ENCODE measurements at regions not wholly inside any gene's neighbourhood (a gene's known extent, or its start where the extent isn't known, plus 50 kb on each side); places are given as distances from the start of the nearest gene placed in this dataset.

DNA sequence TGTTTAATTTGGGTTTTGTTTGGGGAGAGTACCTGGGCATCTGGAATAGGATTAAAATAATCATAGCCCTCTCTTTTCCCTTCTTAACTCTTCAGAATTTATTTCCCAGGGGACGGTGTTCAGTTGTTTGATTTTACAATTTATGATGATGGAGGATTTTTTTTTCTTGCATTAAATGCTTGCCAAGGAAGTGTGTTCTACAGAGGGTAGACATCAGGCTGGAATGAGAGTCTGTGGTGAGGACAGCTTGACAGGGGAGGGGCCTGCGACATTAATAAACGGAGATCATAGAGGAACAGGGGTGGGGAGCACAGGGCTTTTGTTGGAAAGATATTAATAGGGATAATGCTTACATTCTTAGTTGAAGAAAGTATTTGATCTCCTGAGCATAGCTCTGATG, 297.5 kb downstream of the CLIC5 start:
- DNase-seq: no peak

DNA sequence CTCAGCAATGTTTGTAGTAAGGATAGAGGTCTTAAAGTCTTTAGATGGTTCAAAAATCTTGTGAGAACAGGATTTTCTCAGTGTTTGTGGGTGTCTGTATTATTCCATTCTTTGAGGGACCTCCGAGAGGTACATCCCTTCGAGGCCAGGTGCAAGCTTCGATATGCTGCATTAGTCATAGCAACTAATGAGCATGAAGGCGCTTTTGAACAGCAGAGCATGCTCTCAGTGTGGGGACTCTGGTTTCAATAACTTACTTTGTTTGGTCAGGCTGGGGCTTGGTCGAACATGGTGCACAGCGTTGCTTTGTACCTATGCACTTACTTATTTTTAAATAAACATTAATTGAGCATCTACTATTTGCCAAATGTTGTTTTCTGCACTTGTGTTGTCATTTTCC, 297.9 kb downstream of the CLIC5 start:
- Histone ChIP-seq H3K27ac (ENCODE audit: low read length) (no peak overlapping the region), H3K4me1 (ENCODE audit: low read length) (peaks cover 7% of the 10 kb centered on the region), H3K9me2 (replicated peaks; ENCODE audit: insufficient read depth, low read length) (no peaks in the 10 kb centered on the region), H3K4me2 (ENCODE audit: low read depth, low read length, poor library complexity, severe bottlenecking) (no peak overlapping the region), H2AFZ (ENCODE audit: low read length) (no peak overlapping the region), H3K27me3 (ENCODE audit: low read length) (no peaks in the 10 kb centered on the region), H3K9me3 (ENCODE audit: low read length) (no peaks in the 10 kb centered on the region), H3K79me2 (ENCODE audit: low read length) (no peaks in the 10 kb centered on the region), H3K9ac (ENCODE audit: low read length) (no peak overlapping the region), H4K20me1 (ENCODE audit: insufficient read depth, low read depth, low read length) (no peaks in the 10 kb centered on the region), H3K36me3 (ENCODE audit: insufficient read depth, low read length) (no peaks in the 10 kb centered on the region), H3K4me3 (ENCODE audit: low read length) (no peak overlapping the region)
- DNase-seq: no peak

More for the DNA sequence above, 297.5 kb downstream of the CLIC5 start:
- no peak overlapping the region for H3K27ac ChIP-seq (ENCODE audit: low read length)
- no peaks in the 10 kb centered on the region for H3K36me3 ChIP-seq (ENCODE audit: insufficient read depth, low read length)
- H2AFZ ChIP-seq (ENCODE audit: low read length): no peak overlapping the region
- H3K4me1 ChIP-seq (ENCODE audit: low read length): peaks cover 7% of the 10 kb centered on the region
- no peaks in the 10 kb centered on the region for H3K9me2 ChIP-seq (replicated peaks; ENCODE audit: insufficient read depth, low read length)
- no peak overlapping the region for H3K9ac ChIP-seq (ENCODE audit: low read length)
- no peaks in the 10 kb centered on the region for H4K20me1 ChIP-seq (ENCODE audit: insufficient read depth, low read depth, low read length)
- no peak overlapping the region for H3K4me2 ChIP-seq (ENCODE audit: low read depth, low read length, poor library complexity, severe bottlenecking)
- H3K4me3 ChIP-seq (ENCODE audit: low read length): no peak overlapping the region
- no peaks in the 10 kb centered on the region for H3K79me2 ChIP-seq (ENCODE audit: low read length)
- H3K27me3 ChIP-seq (ENCODE audit: low read length): no peaks in the 10 kb centered on the region
- no peaks in the 10 kb centered on the region for H3K9me3 ChIP-seq (ENCODE audit: low read length)

DNA sequence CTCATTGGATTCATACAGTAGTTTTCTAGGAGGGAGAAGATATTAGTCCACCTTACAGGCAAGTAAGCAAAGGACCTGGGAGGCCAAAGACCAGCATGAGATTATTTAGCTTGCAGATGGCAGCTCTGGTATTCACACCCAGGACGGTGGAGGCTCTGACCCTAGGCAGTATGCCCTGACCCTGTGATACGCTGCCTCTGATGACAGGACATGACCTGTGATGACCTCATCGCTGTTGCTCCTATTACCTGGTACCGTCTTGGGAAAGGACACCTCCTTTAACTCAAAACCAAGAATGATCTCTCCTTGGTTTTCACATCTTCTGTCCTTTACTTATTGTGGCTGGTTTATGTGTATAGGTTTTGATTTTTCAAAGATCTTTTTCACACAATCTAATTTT, 298.6 kb downstream of the CLIC5 start:
- Histone ChIP-seq H3K4me1 (ENCODE audit: low read length) (peaks cover 7% of the 10 kb centered on the region), H3K9me2 (replicated peaks; ENCODE audit: insufficient read depth, low read length) (no peaks in the 10 kb centered on the region), H3K36me3 (ENCODE audit: insufficient read depth, low read length) (no peaks in the 10 kb centered on the region), H2AFZ (ENCODE audit: low read length) (no peak overlapping the region), H3K9me3 (ENCODE audit: low read length) (no peaks in the 10 kb centered on the region), H3K4me2 (ENCODE audit: low read depth, low read length, poor library complexity, severe bottlenecking) (no peak overlapping the region), H3K27me3 (ENCODE audit: low read length) (no peaks in the 10 kb centered on the region), H3K9ac (ENCODE audit: low read length) (no peak overlapping the region), H3K79me2 (ENCODE audit: low read length) (no peaks in the 10 kb centered on the region), H4K20me1 (ENCODE audit: insufficient read depth, low read depth, low read length) (no peaks in the 10 kb centered on the region), H3K4me3 (ENCODE audit: low read length) (no peak overlapping the region), H3K27ac (ENCODE audit: low read length) (no peak overlapping the region)
- no peak for DNase-seq

DNA sequence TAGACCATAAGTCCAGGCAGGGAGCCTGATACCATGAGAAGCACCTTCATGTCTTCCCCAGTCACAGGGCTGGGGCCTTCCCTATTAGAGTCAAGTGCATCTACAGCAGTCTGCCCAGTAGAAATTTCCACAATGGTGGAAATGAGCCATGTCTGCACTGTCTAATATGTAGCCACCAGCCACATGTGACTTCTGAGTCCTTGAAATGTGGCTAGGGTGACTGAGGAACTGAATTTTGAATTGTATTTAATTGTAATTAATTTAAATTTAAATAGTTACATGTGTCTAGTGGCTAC, 300.2 kb downstream of the CLIC5 start:
- H3K4me2 ChIP-seq (ENCODE audit: low read depth, low read length, poor library complexity, severe bottlenecking): no peak overlapping the region

DNA sequence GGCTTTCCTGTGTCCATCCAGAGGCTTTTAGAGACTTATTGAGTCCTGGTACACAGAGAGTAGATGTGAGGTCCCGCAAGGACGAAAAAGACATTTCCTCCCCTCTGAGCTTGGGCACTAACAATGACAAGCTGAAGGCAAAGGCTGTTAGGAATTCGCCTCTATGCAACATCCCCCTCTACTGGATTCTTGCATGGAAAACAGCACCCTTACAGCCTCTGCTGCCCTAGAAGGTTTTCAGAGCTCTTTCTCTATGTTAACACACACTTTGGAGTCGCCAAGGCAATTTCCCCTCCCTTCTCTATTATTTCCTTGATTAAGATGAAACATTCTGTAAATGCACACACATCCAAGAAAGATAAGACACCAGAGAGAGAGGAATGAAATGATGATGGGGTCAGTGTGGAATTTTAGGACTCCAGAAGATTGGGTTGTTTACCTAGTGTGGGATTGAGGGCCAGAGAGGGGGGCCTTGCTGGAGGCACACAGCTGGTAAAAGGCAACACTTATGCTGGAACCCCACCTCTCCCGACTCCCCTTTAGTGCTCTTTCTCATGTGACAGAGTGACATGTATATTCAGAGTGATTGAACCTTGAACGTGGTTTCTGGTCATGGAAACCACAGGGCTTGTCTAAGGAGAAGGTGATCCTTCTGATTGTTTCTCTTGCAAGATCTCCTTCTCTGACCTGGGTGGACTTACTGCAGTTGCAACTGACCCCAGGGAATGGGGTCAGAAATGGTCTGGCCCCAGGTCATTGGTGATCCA, 300.7 kb downstream of the CLIC5 start:
- Histone ChIP-seq H3K4me3 (ENCODE audit: low read length) (no peak overlapping the region), H4K20me1 (ENCODE audit: insufficient read depth, low read depth, low read length) (no peaks in the 10 kb centered on the region), H3K79me2 (ENCODE audit: low read length) (no peaks in the 10 kb centered on the region), H3K36me3 (ENCODE audit: insufficient read depth, low read length) (no peaks in the 10 kb centered on the region), H3K9me3 (ENCODE audit: low read length) (no peaks in the 10 kb centered on the region), H3K4me1 (ENCODE audit: low read length) (peaks cover 17% of the 10 kb centered on the region), H3K27ac (ENCODE audit: low read length) (no peak overlapping the region), H3K9me2 (replicated peaks; ENCODE audit: insufficient read depth, low read length) (no peaks in the 10 kb centered on the region), H3K4me2 (ENCODE audit: low read depth, low read length, poor library complexity, severe bottlenecking) (no peak overlapping the region), H3K9ac (ENCODE audit: low read length) (no peak overlapping the region), H2AFZ (ENCODE audit: low read length) (no peak overlapping the region), H3K27me3 (ENCODE audit: low read length) (no peaks in the 10 kb centered on the region)
- DNase-seq: peak; percentile 88

More for the DNA sequence above, 300.2 kb downstream of the CLIC5 start:
- Histone ChIP-seq H4K20me1 (ENCODE audit: insufficient read depth, low read depth, low read length) (no peaks in the 10 kb centered on the region), H3K9me3 (ENCODE audit: low read length) (no peaks in the 10 kb centered on the region), H3K79me2 (ENCODE audit: low read length) (no peaks in the 10 kb centered on the region), H3K36me3 (ENCODE audit: insufficient read depth, low read length) (no peaks in the 10 kb centered on the region), H2AFZ (ENCODE audit: low read length) (no peak overlapping the region), H3K9ac (ENCODE audit: low read length) (no peak overlapping the region), H3K9me2 (replicated peaks; ENCODE audit: insufficient read depth, low read length) (no peaks in the 10 kb centered on the region), H3K27me3 (ENCODE audit: low read length) (no peaks in the 10 kb centered on the region), H3K4me1 (ENCODE audit: low read length) (peaks cover 12% of the 10 kb centered on the region), H3K27ac (ENCODE audit: low read length) (no peak overlapping the region), H3K4me3 (ENCODE audit: low read length) (no peak overlapping the region)
- DNase-seq: no peak

DNA sequence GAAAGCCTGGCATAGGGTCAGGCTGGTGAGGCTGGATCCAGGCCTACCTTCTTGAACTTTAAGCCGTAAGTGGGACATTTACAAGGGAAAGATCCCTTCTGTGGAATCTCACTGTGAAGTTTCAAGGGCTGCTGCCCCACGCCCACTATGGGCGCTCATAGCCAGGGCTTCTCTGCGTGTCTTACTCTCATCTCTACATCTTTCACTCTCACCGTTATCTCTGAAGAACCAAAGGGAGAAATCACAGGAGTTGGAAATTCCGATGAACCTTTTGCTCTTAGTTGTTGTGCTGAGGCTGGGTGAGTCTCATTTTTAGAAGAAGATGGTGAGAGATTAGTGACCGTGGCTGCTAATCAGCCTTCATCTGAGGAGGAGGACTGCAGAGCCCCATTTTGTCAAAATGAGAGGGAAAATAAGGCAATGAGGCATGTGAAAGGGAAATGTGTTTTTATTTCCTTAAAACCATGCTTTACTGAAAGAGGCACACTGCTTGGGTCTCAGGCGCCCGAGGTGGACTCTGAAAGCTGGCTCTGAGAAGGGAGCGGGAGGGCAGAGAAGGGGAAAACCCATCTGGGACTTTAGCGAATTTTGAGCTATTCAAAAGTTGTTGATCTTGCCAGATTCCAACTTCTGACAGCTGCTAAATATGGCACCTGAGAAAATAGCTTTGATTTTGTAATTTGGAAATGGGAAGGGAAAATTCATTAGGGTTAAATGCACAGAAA, 301.5 kb downstream of the CLIC5 start:
- Histone ChIP-seq H3K9me3 (ENCODE audit: low read length) (no peaks in the 10 kb centered on the region), H3K4me3 (ENCODE audit: low read length) (no peak overlapping the region), H3K9ac (ENCODE audit: low read length) (no peak overlapping the region), H3K4me2 (ENCODE audit: low read depth, low read length, poor library complexity, severe bottlenecking) (no peak overlapping the region), H3K36me3 (ENCODE audit: insufficient read depth, low read length) (no peaks in the 10 kb centered on the region), H4K20me1 (ENCODE audit: insufficient read depth, low read depth, low read length) (no peaks in the 10 kb centered on the region), H3K79me2 (ENCODE audit: low read length) (no peaks in the 10 kb centered on the region), H2AFZ (ENCODE audit: low read length) (no peak overlapping the region), H3K27me3 (ENCODE audit: low read length) (no peaks in the 10 kb centered on the region), H3K4me1 (ENCODE audit: low read length) (peaks cover 21% of the 10 kb centered on the region), H3K9me2 (replicated peaks; ENCODE audit: insufficient read depth, low read length) (no peaks in the 10 kb centered on the region), H3K27ac (ENCODE audit: low read length) (no peak overlapping the region)
- no peak for DNase-seq

All from Karpas-422 (cell line).